CD4-positive, alpha-beta T cell treated with Interleukin-15 for 1 hour (primary cell): ENCODE measurements at regions not wholly inside any gene's neighbourhood (a gene's known extent, or its start where the extent isn't known, plus 50 kb on each side); places are given as distances from the start of the nearest gene placed in this dataset.

ENCODE experiments used
- DNase-seq: peaks from one replicate; pipeline ENCODE4 v3.0.0-alpha.2; 2020

DNA sequence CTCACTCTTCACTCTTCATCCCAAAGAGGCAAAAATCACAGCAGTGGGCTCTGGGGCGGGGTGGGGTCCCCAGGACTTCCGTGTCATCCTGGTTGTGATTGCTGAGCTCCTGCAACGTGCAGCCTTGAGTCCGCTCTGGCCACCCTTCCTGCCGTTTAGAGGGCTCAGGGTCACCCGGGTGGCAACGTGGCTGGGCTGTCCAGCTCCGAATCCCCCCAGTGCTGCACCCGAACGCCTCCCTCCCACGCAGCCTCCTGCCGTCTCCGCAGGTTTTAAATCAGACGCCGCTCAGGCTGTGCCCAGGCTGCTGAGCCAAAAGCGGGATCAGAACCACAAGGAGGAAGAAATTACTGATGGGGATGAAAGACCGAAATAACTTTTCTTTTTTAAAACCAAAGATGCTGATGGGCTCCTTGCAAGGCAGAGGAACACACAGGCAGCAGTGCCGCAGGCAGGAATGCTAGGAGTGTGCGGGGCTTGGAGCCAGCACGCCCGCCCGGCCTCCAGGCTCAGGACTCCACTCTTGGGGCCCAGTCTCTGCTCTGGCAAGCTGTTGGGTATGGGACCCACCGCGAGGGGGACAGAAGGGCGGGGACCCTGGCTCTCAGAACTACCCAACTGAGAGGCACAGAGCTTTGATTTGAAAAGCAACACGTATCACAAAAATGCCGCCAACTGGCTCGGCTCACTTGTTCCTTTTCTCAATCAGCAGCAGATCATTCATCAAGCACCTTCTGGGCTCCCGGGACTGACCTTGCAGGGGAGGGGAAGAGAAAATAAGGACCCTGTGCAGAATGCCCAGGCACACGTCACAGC, 313.0 kb downstream of the CTTN start:
- DNase-seq: no peak

DNA sequence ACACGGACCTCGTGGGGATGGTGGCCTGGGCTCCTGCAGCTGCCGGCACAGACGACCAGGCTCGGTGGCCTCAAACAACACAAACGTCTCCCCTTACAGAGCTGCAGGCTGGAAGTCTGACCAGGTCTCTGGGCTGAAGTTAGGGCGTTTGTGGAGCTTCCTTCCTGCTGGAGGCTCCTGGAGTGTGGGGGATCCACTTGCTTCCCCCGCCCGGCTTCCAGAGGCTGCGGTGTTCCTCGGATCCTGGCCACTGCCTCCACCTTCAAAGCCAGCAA, 313.5 kb downstream of the CTTN start:
- no peak for DNase-seq

DNA sequence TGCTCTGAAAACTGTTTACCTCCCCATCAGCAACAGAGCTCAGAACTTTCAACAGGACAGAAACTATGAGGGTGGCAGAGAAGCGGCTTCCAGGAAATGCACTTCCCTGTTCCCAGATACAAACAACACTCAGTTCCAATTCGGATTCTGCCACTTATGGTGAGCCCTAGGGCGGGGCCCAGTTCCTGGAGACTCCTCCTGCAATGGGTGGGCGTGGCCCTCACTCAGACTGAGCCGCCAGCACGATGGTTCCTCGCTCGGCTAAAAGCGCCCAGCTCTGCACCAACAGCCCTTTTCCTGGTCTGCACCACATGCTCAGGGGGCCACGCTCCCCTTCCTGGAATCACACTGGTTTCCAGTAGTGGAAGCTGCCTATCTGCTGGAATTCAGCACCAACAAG, 314.1 kb downstream of the CTTN start:
- no peak for DNase-seq

DNA sequence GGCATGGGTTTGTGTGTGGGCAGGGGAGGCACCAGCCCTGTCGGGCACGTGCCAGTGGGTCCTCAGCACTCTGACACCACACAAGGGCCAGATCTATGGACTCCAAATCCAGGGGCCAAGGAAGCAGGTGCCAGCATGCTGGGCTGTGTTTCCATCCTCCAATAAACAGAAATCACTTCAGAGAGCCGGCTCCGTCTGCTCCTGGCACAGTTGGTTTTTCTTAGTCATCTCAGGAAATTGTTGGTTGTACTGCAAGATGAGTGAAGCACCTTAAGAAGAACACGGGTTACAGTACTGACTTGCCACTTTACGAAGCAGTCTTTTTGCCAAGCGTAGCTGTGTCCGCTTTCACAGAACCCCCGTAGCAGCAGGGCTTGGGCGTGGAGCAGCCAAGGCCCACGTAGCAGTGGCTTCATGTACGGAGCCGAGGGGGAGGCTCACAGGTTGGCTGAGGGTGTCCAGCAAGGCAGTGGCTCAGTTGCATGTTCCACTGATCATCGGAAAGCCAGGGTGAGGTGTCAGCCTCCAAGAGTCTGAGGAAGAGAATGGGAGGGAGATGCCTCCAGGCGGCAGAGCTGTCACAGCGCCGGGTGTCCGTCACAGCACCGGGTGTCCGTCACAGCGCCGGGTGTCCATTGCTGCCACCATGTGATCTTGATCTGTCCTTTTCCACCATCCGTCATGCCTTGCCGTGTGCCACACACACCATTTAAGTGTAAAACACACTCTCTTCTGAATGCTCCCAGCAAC, 314.9 kb downstream of the CTTN start:
- no peak for DNase-seq

DNA sequence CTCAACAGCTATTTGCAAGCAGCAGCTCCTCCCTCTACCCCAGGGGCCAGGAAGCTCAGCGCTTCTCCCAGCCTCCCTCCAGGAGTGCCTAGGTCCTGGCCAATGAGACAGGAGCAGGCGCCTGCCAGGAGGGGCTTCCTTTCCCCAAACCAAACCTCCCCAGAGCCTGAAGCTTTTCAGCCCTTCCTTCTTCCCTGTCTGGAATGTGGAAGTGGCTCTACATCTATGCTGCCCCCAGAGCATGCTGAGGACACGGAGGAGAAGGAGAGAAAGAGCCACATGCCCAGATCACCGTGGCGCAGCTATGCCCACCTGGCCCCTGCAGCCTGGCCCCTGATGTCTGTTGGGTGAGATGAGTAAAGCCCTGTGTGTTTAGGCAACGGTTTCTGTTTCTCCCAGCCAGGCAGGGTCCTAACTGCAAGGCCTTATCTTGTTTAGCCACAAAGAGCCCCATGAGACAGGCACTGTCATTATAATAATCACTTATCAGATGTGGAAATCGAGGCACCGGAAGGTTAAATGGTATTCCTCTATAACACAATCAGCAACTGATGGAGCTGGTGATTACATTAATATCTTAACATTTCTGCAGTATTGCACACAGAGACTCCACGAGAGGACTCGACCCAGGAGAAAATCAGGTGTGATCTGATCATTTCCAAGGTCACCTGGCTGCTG, 315.8 kb downstream of the CTTN start:
- DNase-seq: no peak

DNA sequence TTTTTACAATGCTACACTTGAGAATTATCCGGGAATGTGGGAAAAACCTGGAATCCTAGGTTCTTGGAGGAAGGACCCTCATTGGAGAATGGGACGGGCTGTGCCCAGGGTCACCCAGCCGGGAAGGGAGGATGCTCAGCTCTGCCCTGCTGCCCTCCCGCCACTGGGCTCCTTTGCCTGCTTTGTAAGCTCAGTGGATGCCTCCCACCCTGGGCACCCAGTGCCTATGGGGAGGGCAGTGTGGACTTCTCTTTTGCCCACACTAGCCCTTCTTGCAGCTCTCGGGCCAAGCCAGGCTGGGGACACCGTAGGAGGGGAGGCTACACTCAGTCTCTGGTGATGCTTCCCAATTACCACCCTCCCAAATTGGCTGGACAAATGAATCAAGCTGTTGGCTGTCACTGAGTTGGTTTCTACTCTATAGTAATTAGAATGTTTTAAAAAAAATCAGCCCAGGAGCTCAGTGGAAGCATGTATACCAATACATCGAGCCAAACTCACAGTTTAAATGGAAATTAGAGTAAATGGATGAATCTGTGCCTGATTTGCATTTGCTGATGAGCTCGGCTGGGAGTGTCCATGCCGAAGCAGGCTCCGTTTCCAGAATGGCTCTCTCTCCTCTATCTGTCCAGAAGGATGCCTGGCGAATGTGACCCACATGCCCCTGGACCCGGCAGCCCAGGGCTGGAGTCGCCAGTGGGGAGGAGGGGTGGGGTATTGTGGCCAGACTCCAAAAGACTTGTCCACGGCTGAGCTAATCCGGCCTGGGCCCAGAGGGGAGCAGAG, 317.0 kb downstream of the CTTN start:
- no peak for DNase-seq

DNA sequence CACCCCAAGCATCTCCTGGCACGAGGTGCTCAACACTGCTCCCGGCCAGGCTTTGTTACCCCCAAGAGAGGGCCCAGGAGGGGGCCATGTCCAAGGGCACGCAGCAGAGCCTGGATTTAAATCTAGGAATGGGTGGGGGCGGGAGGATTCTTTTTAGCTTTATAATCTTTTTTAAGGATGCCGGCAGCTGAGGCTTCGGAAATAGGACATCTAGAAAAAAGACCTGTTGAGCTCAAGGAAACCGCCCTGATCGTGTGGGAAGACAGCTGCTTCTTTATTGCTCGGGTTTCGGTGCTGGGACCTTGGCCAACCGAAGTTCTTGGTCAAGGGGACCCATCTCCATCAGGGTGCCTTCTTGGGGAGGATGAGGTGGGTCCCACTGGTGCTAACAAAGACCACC, 317.9 kb downstream of the CTTN start:
- no peak for DNase-seq

DNA sequence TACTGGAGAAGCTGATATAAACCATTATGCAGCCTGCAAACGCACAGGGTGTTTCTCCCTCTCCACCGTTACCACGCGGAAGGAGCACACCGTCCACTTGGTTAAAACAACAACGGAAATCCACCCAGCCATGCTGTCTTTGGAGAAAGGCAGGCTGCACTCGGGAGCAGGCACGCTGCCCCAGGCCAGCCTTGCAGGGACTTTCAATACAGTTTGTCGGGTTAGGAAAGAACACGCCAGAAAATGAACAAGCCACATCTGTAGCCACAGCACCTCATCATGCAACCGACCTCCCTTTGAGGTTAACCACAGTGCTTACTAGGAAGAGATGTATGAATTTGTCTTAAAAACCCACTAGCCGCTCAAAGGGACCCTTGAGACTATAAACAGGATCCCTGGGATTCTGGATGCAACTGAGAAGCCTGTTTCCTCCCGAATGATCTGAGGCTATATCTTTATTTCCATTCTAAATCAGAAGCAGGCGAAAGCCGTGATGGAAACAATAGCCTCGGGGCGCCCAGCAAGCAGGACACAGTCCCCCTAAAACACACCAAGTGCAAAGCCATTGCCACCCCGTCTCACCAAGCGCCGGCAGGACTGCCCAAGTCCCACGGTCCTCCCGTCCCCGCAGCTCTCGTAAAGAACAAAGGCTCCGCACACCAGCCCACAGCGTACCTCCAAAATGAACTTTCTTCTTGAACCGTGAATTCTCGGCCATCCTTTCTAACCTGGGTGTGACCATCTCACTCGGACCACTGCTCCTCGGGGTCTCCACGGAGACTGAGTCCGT, 318.9 kb downstream of the CTTN start:
- DNase-seq: no peak

DNA sequence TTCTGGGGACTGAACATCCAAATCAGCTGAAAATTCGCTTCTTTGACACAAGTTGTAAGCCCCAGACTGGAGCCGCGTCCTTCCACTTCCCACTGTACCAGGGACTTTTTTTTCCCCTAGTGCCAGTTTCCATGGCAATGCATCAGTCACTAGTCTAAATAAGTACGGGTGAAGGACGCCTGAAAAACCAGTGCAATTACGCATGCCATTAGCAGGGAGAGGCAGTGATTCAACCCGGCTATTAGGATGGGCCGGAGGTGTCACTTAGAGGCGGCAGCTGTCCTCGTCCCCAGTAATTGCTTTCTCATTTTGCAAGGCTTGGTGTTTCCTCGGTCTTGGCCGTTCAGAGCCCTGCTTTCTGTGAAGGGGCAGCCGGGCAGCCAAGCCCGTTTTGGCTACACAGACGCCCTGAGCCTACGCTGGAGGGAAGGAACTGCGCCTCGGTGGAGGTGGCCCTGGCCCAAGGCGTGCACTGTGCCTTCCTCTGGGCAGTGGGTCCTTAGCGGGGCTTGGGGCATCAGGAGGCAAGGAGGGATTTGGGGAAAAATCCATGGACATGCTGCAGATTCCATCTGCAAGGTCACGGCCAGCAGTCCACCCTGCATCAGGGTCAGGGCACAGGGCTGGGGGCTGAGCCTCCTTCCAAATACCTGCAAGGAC, 319.7 kb downstream of the CTTN start:
- no peak for DNase-seq

DNA sequence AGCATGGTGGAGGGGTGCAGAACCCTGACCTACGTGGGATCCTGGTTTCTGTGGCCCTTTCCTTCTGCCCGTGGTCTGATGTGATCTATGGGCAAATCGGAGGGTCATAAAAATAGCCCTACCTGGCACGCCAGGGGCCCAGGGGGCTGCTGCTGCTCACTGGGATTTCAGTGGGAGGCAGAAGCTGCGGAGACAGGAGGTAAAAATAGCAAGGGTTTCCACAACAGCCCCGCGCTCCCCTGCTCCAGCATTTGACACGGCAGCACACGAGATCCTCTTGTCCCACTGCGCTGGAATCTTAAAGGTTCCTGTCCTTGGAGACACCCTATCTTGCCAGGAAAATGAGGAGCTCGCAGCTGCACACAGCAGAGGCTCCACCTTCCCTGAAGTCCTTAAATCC, 321.2 kb downstream of the CTTN start:
- DNase-seq: no peak

DNA sequence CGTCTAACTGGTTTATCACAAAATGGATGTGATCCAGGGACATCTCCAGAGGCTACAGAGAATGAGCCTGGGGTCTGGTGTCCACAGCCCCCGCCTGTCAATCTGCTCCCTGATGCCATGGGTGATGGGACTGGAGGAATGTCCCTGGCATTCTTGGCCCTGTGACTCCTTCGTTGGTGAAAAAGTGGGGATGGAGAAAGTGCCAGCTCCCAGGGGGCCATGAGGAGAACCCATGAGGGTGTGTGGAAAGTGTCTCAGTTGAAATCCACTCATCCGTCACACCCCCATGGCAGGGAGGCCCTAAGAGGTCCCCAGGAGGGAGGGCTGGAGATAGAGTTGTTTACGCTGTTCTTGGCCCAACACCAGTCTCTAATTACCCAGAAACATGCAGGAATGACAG, 322.0 kb downstream of the CTTN start:
- no peak for DNase-seq

DNA sequence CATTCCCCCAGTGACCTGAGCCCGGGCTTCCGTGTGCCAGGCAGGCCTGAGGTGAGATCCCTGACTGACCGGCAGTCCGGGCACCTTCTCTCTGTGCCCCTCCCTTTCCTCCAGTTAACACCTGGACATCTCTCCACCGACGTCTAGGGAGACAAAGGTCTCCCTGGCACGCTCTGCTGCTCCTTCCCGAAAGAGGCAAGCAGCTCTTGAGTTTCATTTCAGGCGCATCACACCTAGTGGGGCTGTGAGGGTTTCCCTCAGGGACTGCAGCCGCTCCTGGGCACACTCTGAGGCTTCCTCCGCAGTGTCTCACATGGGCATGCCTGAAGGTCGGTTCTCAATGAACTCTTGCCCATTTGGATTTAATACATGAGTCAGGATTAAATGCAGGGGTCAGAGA, 322.7 kb downstream of the CTTN start:
- no peak for DNase-seq

DNA sequence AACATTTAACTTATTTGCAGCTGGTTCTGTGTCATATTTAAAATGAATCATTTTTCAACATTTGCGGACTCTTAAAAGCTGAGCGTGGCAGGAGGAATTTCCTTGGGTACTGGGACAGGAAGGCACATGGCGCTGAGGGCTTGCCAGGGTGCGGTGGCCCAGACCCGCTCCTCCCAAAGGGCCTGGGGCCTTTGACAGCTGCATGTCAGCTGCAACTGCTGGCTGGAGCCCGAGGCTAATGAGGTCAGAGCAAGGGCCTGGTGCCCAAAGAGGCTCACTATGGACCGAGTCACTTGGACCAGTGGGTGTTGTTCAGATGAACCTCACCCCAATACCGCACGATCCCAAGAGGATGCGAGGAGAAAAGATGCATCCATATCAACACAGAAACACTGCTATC, 326.9 kb downstream of the CTTN start:
- DNase-seq: no peak

DNA sequence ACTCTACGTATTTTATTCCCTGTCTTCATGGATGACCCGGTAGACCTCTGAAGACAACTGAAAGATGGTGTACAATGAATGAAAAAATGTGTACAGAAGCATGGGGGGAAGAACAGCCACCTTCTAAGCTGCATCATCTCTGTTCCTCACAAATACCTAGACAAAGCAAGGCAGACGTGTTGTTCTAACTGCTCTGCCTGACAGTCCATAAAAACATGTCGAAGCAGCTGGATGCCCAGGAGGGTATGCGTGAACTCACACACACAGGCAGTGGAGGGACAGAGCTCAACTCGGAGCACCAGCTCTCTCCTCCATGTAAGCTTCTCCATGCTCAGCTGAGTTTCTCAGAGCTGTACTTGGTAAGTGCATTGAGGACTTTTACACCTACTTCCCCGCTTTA, 327.4 kb downstream of the CTTN start:
- DNase-seq: no peak

DNA sequence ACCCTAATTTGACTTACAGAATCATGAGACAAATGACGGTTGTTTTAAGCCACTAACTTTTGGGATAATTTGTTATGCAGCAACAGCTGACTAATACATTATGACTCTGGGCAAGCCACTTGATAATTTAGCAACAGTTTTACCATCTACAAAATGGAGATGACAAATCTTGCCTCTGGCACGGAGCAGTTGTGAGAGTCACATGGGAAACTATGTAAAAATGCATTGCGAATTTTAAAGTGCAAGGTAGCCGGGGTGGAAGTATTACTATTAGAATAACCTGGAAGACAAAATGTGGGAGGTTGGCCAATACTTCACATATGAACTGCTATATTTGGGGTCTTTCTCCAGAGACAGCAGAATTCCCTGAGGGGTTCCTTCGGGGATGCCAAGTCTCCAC, 328.7 kb downstream of the CTTN start:
- no peak for DNase-seq

DNA sequence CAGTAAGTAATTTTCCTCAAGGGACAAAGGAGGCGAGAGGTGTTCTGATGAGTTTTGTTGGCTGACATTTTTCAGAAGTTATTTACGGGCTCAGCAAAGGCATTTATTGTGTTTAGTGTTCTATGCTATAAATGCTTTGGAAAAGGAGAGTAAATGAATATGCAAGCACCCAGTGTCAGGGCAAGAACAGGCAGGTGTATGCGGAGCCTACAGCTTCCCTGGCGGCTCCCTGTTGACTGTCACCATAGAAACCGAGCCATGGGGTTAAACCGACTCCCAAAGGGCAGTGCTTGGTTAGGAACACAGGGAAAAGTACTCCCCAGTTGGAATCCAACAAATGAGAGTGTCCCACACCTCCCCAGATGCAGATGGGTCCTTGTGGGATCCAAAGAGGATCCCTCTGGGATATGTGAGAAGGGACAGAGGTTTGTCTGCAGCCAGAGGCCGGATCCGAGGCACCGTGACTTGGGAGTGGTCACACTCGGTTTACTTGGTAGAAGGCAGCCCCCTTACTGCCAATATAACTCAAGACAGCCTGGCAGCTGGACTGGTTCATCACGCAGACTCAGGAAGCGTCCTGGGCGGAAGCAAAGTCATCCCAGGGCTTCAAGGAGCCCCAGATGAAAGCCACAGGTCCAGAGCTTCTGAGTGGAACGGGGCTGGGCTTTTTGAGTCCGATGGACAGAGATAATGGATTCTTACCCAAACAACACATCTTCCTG, 329.7 kb downstream of the CTTN start:
- no peak for DNase-seq

DNA sequence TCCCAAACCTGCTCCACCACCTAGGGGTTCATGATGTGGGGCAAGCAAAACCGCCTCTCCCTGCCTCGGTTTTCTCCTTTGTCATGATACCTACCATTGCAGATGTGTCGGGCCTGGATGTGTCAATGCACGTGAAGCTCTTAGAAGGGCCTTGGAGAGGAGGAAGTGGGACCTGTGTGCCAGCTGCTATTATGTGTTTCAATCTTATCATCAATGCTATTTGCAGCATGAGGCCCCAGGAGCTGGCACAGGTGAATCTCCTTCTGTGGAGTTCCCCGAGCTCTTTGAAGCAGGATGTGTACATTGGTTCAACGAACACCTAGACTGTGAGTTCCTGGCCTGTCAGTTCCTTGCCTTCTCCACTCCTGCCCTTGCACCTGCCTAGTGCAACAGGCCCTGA, 331.6 kb downstream of the CTTN start:
- DNase-seq: no peak

DNA sequence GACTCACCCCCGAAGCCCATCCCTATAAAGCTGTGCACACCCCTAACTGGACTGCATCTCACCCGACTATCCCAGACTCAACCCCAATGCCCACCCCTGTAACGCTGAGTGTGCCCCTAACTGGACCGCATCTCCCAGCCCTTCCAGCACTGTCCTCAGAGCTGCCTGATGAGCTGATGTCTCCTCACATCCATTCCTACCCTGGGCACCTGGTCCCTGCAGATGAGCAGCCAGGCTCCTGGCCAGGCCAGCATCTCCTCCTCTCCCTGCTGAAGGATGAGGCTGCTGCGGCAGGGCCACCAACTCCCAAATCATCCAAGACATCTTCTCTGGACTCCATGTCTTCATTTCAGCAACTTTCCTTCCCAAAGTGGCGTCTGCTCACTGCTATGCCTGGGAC, 332.1 kb downstream of the CTTN start:
- DNase-seq: no peak

DNA sequence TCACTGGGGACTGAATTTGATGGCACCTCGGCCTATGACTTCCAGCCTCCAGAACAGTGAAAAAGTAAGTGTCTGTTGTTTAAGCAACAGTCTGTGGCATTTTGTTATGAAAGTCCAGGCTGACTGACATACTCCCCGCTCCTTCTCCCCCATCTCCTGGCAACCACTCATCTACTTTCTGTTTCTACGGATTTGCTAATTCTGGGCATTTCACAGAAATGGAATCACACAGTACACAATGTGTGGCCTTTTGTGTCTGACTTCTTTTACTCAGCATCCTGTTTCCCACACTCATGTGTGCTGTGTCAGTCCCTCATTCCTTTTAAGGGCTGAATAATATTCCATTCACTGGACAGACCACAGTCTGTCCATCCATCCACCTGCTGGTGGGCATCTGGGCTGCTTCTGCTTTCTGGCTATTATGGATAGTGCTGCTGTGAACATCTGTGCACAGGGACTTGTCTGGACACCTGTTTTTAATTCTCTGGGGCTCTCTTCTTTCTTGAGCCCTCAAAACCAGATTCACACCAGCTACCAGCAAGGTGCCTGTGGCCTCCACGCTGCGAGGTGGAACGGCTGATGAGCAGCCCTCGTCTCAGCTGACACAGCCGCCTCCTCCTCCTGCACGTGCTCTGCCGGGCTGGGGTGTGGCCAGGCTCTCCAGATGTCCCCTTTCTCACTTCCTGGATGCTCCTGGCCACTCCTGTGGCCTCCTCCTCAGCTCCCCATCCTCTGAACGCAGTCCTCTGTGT, 333.1 kb downstream of the CTTN start:
- DNase-seq: no peak

DNA sequence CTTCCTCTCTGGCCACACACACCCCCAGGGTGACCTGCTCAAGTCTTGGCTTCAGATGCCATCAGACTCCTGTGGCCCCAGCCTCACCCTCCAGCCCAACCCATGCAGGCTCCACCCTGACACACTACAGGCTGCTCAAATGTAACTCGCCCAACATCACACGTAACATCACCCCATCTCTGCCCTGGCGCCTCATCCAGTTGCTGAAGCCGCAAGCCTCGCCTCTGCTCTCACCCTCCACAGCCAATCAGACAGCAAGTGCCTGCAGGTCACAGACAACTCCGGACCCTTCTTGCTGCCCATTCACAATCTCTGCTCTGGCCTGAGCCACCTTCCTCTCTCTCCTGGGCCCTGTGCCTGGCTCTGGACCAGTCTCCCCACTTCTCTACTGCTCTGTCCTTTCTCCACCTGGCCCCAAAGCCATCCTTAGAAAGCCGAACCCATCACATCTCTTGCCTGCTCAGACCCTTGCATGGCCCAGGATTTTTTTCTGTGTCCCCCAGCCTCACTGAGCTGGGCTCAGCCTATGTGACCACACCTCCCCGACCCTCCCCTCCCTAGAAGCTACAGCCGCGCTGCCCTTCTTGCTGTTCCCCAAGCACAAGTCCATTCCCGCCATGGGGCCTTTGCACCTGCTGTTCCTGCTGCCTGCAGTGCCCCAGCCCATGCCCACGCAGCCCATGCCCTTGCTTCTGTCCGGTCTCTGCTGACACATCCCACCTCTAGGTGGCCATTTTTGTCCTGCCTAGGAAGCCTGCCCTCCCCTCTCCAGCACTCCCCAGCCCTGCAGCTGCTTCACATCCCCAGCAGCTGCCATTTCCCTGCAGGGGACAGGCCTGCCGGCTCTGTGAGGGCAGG, 333.9 kb downstream of the CTTN start:
- no peak for DNase-seq
